HepG2 (cell line): ENCODE measurements at regions not wholly inside any gene's neighbourhood (a gene's known extent, or its start where the extent isn't known, plus 50 kb on each side); places are given as distances from the start of the nearest gene placed in this dataset.

Source experiments
- BHLHE40 ChIP-seq: IDR thresholded peaks from 2 replicates; pipeline ENCODE4 v1.6.1; 2011; ENCODE audit warnings: low read length, improper control_type of control experiment
- DMTF1 ChIP-seq: sonication (generic); formaldehyde crosslinking; IDR thresholded peaks from 2 replicates; pipeline ENCODE4 v1.4.0; 2020; ENCODE audit warnings: mild to moderate bottlenecking, missing genetic modification reagents
- ETS1 ChIP-seq: sonication (generic); formaldehyde crosslinking; IDR thresholded peaks from 2 replicates; pipeline ENCODE4 v1.4.0; 2020; ENCODE audit warnings: missing genetic modification reagents
- IKZF1 ChIP-seq: fragments of 450-650 bp; IDR thresholded peaks from 2 replicates; pipeline ENCODE4 v1.7.1; 2016
- PBX3 ChIP-seq: sonication (generic); formaldehyde crosslinking; IDR thresholded peaks from 2 replicates; pipeline ENCODE4 v1.8.1; 2023; ENCODE audit warnings: missing genetic modification reagents, inconsistent platforms, borderline replicate concordance
- POLR2AphosphoS5 ChIP-seq: IDR thresholded peaks from 2 replicates; pipeline ENCODE4 v1.6.1; 2012; ENCODE audit warnings: low read depth, low read length
- SP2 ChIP-seq: sonication (generic); formaldehyde crosslinking; IDR thresholded peaks from 2 replicates; pipeline ENCODE4 v1.5.1; 2020; ENCODE audit warnings: mild to moderate bottlenecking, missing genetic modification reagents
- SYNCRIP ChIP-seq: fragments of 200-400 bp; formaldehyde crosslinking; IDR thresholded peaks from 2 replicates; pipeline ENCODE4 v1.6.1; 2018; ENCODE audit warnings: mild to moderate bottlenecking, low read depth, low read length; ENCODE audit not compliant: insufficient read depth
- TARDBP ChIP-seq: sonication (generic); formaldehyde crosslinking; IDR thresholded peaks from 2 replicates; pipeline ENCODE4 v1.8.0; 2022; ENCODE audit warnings: mild to moderate bottlenecking, missing genetic modification reagents
- WIZ ChIP-seq: sonication (generic); formaldehyde crosslinking; IDR thresholded peaks from 2 replicates; pipeline ENCODE4 v1.5.1; 2020; ENCODE audit warnings: mild to moderate bottlenecking, missing genetic modification reagents
- ZNF567 ChIP-seq: sonication (generic); formaldehyde crosslinking; IDR thresholded peaks from 2 replicates; pipeline ENCODE4 v1.8.1; 2023; ENCODE audit warnings: mild to moderate bottlenecking, missing genetic modification reagents, borderline replicate concordance
- TF ChIP-seq, protein P1 (sequence below): sonication (generic); formaldehyde crosslinking; IDR thresholded peaks from 2 replicates; pipeline ENCODE4 v1.4.0; 2020; ENCODE audit warnings: missing genetic modification reagents
- TF ChIP-seq, protein P2 (sequence below): sonication (generic); formaldehyde crosslinking; IDR thresholded peaks from 2 replicates; pipeline ENCODE4 v1.5.0; 2020; ENCODE audit warnings: mild to moderate bottlenecking, missing genetic modification reagents, moderate library complexity
- TF ChIP-seq, protein P3 (sequence below): conservative IDR thresholded peaks from 2 replicates; pipeline ENCODE4 v1.6.1; 2018; ENCODE audit warnings: missing genetic modification reagents

DNA sequence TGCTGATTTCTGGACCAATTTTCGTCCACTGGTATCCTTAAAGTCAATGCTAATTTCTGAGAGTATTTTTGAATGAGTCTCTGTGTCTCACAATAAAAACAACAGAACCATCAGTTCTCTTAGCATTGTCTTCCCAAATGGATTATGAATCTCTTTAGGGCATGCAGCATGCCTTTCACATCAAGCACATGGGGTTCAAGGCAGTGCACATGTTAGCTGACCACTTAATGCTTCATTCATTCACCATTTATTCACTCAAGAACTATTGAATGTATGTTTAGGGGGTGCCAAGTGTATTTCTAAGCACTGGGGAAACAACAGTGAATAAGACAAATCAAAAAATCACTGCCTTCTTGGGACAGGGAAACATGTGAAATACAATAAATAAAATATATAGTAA is 126.7 kb upstream of the SLC44A3 start:
- no peak for TF ChIP-seq SYNCRIP
- TF ChIP-seq, protein P1, sequence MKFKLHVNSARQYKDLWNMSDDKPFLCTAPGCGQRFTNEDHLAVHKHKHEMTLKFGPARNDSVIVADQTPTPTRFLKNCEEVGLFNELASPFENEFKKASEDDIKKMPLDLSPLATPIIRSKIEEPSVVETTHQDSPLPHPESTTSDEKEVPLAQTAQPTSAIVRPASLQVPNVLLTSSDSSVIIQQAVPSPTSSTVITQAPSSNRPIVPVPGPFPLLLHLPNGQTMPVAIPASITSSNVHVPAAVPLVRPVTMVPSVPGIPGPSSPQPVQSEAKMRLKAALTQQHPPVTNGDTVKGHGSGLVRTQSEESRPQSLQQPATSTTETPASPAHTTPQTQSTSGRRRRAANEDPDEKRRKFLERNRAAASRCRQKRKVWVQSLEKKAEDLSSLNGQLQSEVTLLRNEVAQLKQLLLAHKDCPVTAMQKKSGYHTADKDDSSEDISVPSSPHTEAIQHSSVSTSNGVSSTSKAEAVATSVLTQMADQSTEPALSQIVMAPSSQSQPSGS: no peak
- no peak for TF ChIP-seq IKZF1
- TF ChIP-seq ETS1 (CRISPR knock-in tag): no peak
- TF ChIP-seq DMTF1: no peak
- TF ChIP-seq, protein P2, sequence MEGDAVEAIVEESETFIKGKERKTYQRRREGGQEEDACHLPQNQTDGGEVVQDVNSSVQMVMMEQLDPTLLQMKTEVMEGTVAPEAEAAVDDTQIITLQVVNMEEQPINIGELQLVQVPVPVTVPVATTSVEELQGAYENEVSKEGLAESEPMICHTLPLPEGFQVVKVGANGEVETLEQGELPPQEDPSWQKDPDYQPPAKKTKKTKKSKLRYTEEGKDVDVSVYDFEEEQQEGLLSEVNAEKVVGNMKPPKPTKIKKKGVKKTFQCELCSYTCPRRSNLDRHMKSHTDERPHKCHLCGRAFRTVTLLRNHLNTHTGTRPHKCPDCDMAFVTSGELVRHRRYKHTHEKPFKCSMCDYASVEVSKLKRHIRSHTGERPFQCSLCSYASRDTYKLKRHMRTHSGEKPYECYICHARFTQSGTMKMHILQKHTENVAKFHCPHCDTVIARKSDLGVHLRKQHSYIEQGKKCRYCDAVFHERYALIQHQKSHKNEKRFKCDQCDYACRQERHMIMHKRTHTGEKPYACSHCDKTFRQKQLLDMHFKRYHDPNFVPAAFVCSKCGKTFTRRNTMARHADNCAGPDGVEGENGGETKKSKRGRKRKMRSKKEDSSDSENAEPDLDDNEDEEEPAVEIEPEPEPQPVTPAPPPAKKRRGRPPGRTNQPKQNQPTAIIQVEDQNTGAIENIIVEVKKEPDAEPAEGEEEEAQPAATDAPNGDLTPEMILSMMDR (CRISPR knock-in tag): no peak
- TF ChIP-seq SP2 (CRISPR knock-in tag): no peak
- TF ChIP-seq, protein P3, sequence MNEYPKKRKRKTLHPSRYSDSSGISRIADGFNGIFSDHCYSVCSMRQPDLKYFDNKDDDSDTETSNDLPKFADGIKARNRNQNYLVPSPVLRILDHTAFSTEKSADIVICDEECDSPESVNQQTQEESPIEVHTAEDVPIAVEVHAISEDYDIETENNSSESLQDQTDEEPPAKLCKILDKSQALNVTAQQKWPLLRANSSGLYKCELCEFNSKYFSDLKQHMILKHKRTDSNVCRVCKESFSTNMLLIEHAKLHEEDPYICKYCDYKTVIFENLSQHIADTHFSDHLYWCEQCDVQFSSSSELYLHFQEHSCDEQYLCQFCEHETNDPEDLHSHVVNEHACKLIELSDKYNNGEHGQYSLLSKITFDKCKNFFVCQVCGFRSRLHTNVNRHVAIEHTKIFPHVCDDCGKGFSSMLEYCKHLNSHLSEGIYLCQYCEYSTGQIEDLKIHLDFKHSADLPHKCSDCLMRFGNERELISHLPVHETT (CRISPR knock-in tag): no peak
- no peak for TF ChIP-seq POLR2AphosphoS5
- TF ChIP-seq PBX3 (CRISPR knock-in tag): no peak
- TF ChIP-seq WIZ (CRISPR knock-in tag): no peak
- TF ChIP-seq BHLHE40: no peak
- no peak for TF ChIP-seq TARDBP (CRISPR knock-in tag)
- no peak for TF ChIP-seq ZNF567
